ENCODE measurements at regions not wholly inside any gene's neighbourhood (a gene's known extent, or its start where the extent isn't known, plus 50 kb on each side); places are given as distances from the start of the nearest gene placed in this dataset.

- Histone ChIP-seq H2AFZ (no peak overlapping the region), H3K36me3 (replicated peaks; ENCODE audit: insufficient read depth, low read depth) (no peaks in the 10 kb centered on the region), H4K20me1 (ENCODE audit: insufficient read depth, poor library complexity, severe bottlenecking) (no peaks in the 10 kb centered on the region), H3K27me3 (peaks cover 5% of the 10 kb centered on the region), H3K4me1 (ENCODE audit: insufficient read depth) (no peaks in the 10 kb centered on the region), H3K9me3 (ENCODE audit: low read depth) (no peaks in the 10 kb centered on the region), H3K27ac (no peak overlapping the region), H3K4me3 (no peak overlapping the region), H3K4me2 (no peak overlapping the region), H3K9me2 (replicated peaks; ENCODE audit: insufficient read depth) (no peaks in the 10 kb centered on the region), H3K79me2 (no peaks in the 10 kb centered on the region)
- peak; percentile 17 for DNase-seq (ENCODE audit: low spot score)
- TF ChIP-seq, protein P1, sequence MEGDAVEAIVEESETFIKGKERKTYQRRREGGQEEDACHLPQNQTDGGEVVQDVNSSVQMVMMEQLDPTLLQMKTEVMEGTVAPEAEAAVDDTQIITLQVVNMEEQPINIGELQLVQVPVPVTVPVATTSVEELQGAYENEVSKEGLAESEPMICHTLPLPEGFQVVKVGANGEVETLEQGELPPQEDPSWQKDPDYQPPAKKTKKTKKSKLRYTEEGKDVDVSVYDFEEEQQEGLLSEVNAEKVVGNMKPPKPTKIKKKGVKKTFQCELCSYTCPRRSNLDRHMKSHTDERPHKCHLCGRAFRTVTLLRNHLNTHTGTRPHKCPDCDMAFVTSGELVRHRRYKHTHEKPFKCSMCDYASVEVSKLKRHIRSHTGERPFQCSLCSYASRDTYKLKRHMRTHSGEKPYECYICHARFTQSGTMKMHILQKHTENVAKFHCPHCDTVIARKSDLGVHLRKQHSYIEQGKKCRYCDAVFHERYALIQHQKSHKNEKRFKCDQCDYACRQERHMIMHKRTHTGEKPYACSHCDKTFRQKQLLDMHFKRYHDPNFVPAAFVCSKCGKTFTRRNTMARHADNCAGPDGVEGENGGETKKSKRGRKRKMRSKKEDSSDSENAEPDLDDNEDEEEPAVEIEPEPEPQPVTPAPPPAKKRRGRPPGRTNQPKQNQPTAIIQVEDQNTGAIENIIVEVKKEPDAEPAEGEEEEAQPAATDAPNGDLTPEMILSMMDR (IDR thresholded peaks at IDR 0.05; ENCODE audit: poor library complexity), result no peak
- TF ChIP-seq EZH2phosphoT487 (IDR thresholded peaks at IDR 0.05; ENCODE audit: low read depth, severe bottlenecking, unreplicated experiment), result no peak
- no peak for TF ChIP-seq EZH2 (IDR thresholded peaks at IDR 0.05; ENCODE audit: borderline replicate concordance)
- WGBS (ENCODE audit: low lambda C conversion rate, missing lambda C conversion rate), result 56% methylated on average over 1 of the region's 1 CpG
Measured at GRCh38 chr1:34320053-34320669, 143.5 kb downstream of the C1orf94 start.

- TF ChIP-seq EZH2 (IDR thresholded peaks at IDR 0.05; ENCODE audit: borderline replicate concordance), result no peak
- Histone ChIP-seq H3K9me2 (replicated peaks; ENCODE audit: insufficient read depth) (no peaks in the 10 kb centered on the region), H3K4me2 (no peak overlapping the region), H3K4me3 (no peak overlapping the region), H3K27ac (no peak overlapping the region), H3K9me3 (ENCODE audit: low read depth) (no peaks in the 10 kb centered on the region), H3K36me3 (replicated peaks; ENCODE audit: insufficient read depth, low read depth) (no peaks in the 10 kb centered on the region), H2AFZ (no peak overlapping the region), H3K27me3 (peaks cover 15% of the 10 kb centered on the region), H4K20me1 (ENCODE audit: insufficient read depth, poor library complexity, severe bottlenecking) (no peaks in the 10 kb centered on the region), H3K4me1 (ENCODE audit: insufficient read depth) (no peaks in the 10 kb centered on the region), H3K79me2 (no peaks in the 10 kb centered on the region)
- 80% methylated on average over 3 of the region's 3 CpGs for WGBS (ENCODE audit: low lambda C conversion rate, missing lambda C conversion rate)
- DNase-seq (ENCODE audit: low spot score), result no peak
Measured at GRCh38 chr1:34322969-34323368, 146.3 kb downstream of the C1orf94 start.

- H3K4me1 ChIP-seq (ENCODE audit: insufficient read depth), result no peaks in the 10 kb centered on the region
- WGBS (ENCODE audit: low lambda C conversion rate, missing lambda C conversion rate), result 71% methylated on average over 10 of the region's 10 CpGs
- no peaks in the 10 kb centered on the region for H3K9me3 ChIP-seq (ENCODE audit: low read depth)
Measured at GRCh38 chr1:34324879-34325440, 148.3 kb downstream of the C1orf94 start.

GRCh38 chr1:34328281-34328799, 151.6 kb downstream of the C1orf94 start:
- no peak for DNase-seq (ENCODE audit: low spot score)
- Histone ChIP-seq H3K4me2 (no peak overlapping the region), H3K79me2 (no peaks in the 10 kb centered on the region), H2AFZ (no peak overlapping the region), H3K9me3 (ENCODE audit: low read depth) (no peaks in the 10 kb centered on the region), H3K36me3 (replicated peaks; ENCODE audit: insufficient read depth, low read depth) (no peaks in the 10 kb centered on the region), H3K27me3 (peaks cover 15% of the 10 kb centered on the region), H3K27ac (no peak overlapping the region), H3K9me2 (replicated peaks; ENCODE audit: insufficient read depth) (no peaks in the 10 kb centered on the region), H3K4me1 (ENCODE audit: insufficient read depth) (no peaks in the 10 kb centered on the region), H3K4me3 (no peak overlapping the region), H4K20me1 (ENCODE audit: insufficient read depth, poor library complexity, severe bottlenecking) (no peaks in the 10 kb centered on the region)
- WGBS (ENCODE audit: low lambda C conversion rate, missing lambda C conversion rate), result 66% methylated on average over 8 of the region's 8 CpGs
- TF ChIP-seq, protein P1 (IDR thresholded peaks at IDR 0.05; ENCODE audit: poor library complexity), result no peak
- no peak for TF ChIP-seq EZH2 (IDR thresholded peaks at IDR 0.05; ENCODE audit: borderline replicate concordance)
- TF ChIP-seq EZH2phosphoT487 (IDR thresholded peaks at IDR 0.05; ENCODE audit: low read depth, severe bottlenecking, unreplicated experiment), result no peak

More at GRCh38 chr1:34324879-34325440, 148.3 kb downstream of the C1orf94 start:
- H4K20me1 ChIP-seq (ENCODE audit: insufficient read depth, poor library complexity, severe bottlenecking), result no peaks in the 10 kb centered on the region
- no peaks in the 10 kb centered on the region for H3K79me2 ChIP-seq
- no peak overlapping the region for H3K4me3 ChIP-seq
- H2AFZ ChIP-seq, result no peak overlapping the region
- H3K36me3 ChIP-seq (replicated peaks; ENCODE audit: insufficient read depth, low read depth), result no peaks in the 10 kb centered on the region
- no peak overlapping the region for H3K27ac ChIP-seq
- H3K4me2 ChIP-seq, result no peak overlapping the region
- H3K9me2 ChIP-seq (replicated peaks; ENCODE audit: insufficient read depth), result no peaks in the 10 kb centered on the region
- no peak for DNase-seq (ENCODE audit: low spot score)
- peaks cover 15% of the 10 kb centered on the region for H3K27me3 ChIP-seq
- no peak for TF ChIP-seq EZH2phosphoT487 (IDR thresholded peaks at IDR 0.05; ENCODE audit: low read depth, severe bottlenecking, unreplicated experiment)
- TF ChIP-seq EZH2 (IDR thresholded peaks at IDR 0.05; ENCODE audit: borderline replicate concordance), result no peak
- TF ChIP-seq, protein P1 (IDR thresholded peaks at IDR 0.05; ENCODE audit: poor library complexity), result no peak

Measured in hepatocyte (in vitro differentiated cells).